H9 (cell line): ENCODE measurements at regions not wholly inside any gene's neighbourhood (a gene's known extent, or its start where the extent isn't known, plus 50 kb on each side); places are given as distances from the start of the nearest gene placed in this dataset.

Source experiments
- DNase-seq: peaks from one replicate; pipeline ENCODE4 v3.0.0-alpha.2; 2017
- H2AFZ ChIP-seq: one replicate; pipeline ENCODE4 v1.6.1; 2013; ENCODE audit warnings: mild to moderate bottlenecking, low read length, control low read depth, moderate library complexity
- H2AK5ac ChIP-seq: 2 replicates; pipeline ENCODE4 v1.6.1; 2013; ENCODE audit warnings: low read length, control low read depth, mixed read lengths; ENCODE audit not compliant: insufficient read length
- H2BK120ac ChIP-seq: one replicate; pipeline ENCODE4 v1.6.1; 2013; ENCODE audit warnings: low read depth, mild to moderate bottlenecking, low read length, control low read depth, inconsistent platforms; ENCODE audit not compliant: poor library complexity, severe bottlenecking
- H2BK12ac ChIP-seq: 2 replicates; pipeline ENCODE4 v1.6.1; 2013; ENCODE audit warnings: low read length, control low read depth, mixed read lengths, low read depth; ENCODE audit not compliant: insufficient read length
- H2BK15ac ChIP-seq: 2 replicates; pipeline ENCODE4 v1.6.1; 2013; ENCODE audit warnings: low read depth, low read length, control low read depth
- H2BK20ac ChIP-seq: one replicate; pipeline ENCODE4 v1.6.1; 2013; ENCODE audit warnings: low read depth, mild to moderate bottlenecking, low read length, control low read depth, inconsistent platforms; ENCODE audit not compliant: poor library complexity, severe bottlenecking
- H2BK5ac ChIP-seq: 2 replicates; pipeline ENCODE4 v1.6.1; 2013; ENCODE audit warnings: low read length, control low read depth, mixed read lengths; ENCODE audit not compliant: insufficient read length
- H3K14ac ChIP-seq: 2 replicates; pipeline ENCODE4 v1.6.1; 2013; ENCODE audit warnings: low read length, control low read depth; ENCODE audit not compliant: insufficient read depth
- H3K18ac ChIP-seq: 2 replicates; pipeline ENCODE4 v1.6.1; 2013; ENCODE audit warnings: low read depth, mild to moderate bottlenecking, mixed read lengths, low read length, control low read depth; ENCODE audit not compliant: insufficient read length
- H3K23ac ChIP-seq: 2 replicates; pipeline ENCODE4 v1.6.1; 2013; ENCODE audit warnings: low read length, control low read depth, mixed read lengths, low read depth; ENCODE audit not compliant: insufficient read length
- H3K23me2 ChIP-seq: 2 replicates; pipeline ENCODE4 v1.6.1; 2013; ENCODE audit warnings: low read depth, mild to moderate bottlenecking, mixed read lengths, low read length, control low read depth; ENCODE audit not compliant: insufficient read length, poor library complexity, severe bottlenecking
- H3K27ac ChIP-seq: 2 replicates; pipeline ENCODE4 v1.5.1; 2013; ENCODE audit warnings: low read length, control low read depth, mixed read lengths, low read depth; ENCODE audit not compliant: insufficient read length
- H3K27me3 ChIP-seq: 2 replicates; pipeline ENCODE4 v1.6.1; 2013; ENCODE audit warnings: low read length, control low read depth, inconsistent platforms; ENCODE audit not compliant: insufficient read depth
- H3K4ac ChIP-seq: 2 replicates; pipeline ENCODE4 v1.6.1; 2013; ENCODE audit warnings: low read depth, mild to moderate bottlenecking, control low read depth, inconsistent platforms, low read length, moderate library complexity
- H3K4me1 ChIP-seq: 2 replicates; pipeline ENCODE4 v1.6.1; 2013; ENCODE audit warnings: low read length, control low read depth, inconsistent platforms; ENCODE audit not compliant: insufficient read depth
- H3K4me2 ChIP-seq: 2 replicates; pipeline ENCODE4 v1.6.1; 2013; ENCODE audit warnings: low read length, control low read depth, mixed read lengths; ENCODE audit not compliant: insufficient read length, insufficient read depth
- H3K56ac ChIP-seq: 2 replicates; pipeline ENCODE4 v1.6.1; 2013; ENCODE audit warnings: low read depth, mild to moderate bottlenecking, mixed read lengths, low read length, control low read depth; ENCODE audit not compliant: insufficient read length
- H3K79me1 ChIP-seq: 2 replicates; pipeline ENCODE4 v1.6.1; 2013; ENCODE audit warnings: low read depth, mild to moderate bottlenecking, moderate library complexity, low read length, control low read depth, inconsistent platforms; ENCODE audit not compliant: insufficient read depth, poor library complexity, severe bottlenecking
- H3K79me2 ChIP-seq: 2 replicates; pipeline ENCODE4 v1.6.1; 2013; ENCODE audit warnings: low read length, control low read depth, inconsistent platforms; ENCODE audit not compliant: insufficient read depth
- H3K9ac ChIP-seq: 2 replicates; pipeline ENCODE4 v1.6.1; 2013; ENCODE audit warnings: low read length, control low read depth, mixed read lengths; ENCODE audit not compliant: insufficient read length; ENCODE audit errors: extremely low read depth
- H3K9me3 ChIP-seq: one replicate; pipeline ENCODE4 v1.6.1; 2013; ENCODE audit warnings: low read depth, low read length, inconsistent platforms; ENCODE audit not compliant: control insufficient read depth
- H3T11ph ChIP-seq: one replicate; pipeline ENCODE4 v1.6.1; 2013; ENCODE audit warnings: mild to moderate bottlenecking, low read length, control low read depth, inconsistent platforms
- H4K20me1 ChIP-seq: one replicate; pipeline ENCODE4 v1.6.1; 2013; ENCODE audit not compliant: control insufficient read depth, insufficient read length, insufficient read depth
- H4K5ac ChIP-seq: 2 replicates; pipeline ENCODE4 v1.6.1; 2013; ENCODE audit warnings: low read depth, mild to moderate bottlenecking, mixed read lengths, low read length, control low read depth; ENCODE audit not compliant: insufficient read length
- H4K8ac ChIP-seq: replicated peaks from 2 replicates; pipeline ENCODE4 v1.6.1; 2013; ENCODE audit warnings: low read length, control low read depth, mixed read lengths, low read depth; ENCODE audit not compliant: insufficient read length
- H4K91ac ChIP-seq: 2 replicates; pipeline ENCODE4 v1.6.1; 2013; ENCODE audit warnings: low read depth, mild to moderate bottlenecking, moderate library complexity, mixed read lengths, low read length, control low read depth; ENCODE audit not compliant: insufficient read length
- H3K27ac Mint-ChIP-seq, 3 experiments: 2 replicates in 2 of 3; 3 replicates in 1 of 3; pipeline ENCODE4 v1.8.0; 2020 to 2021; ENCODE audit warnings: mixed read lengths in 3 of 3, mild to moderate bottlenecking in 1 of 3, moderate library complexity in 1 of 3
- H3K27me3 Mint-ChIP-seq: 2 replicates; pipeline ENCODE4 v1.8.0; 2021; ENCODE audit warnings: low read depth, mild to moderate bottlenecking, moderate library complexity, mixed read lengths
- H3K36me3 Mint-ChIP-seq, 3 experiments: 2 replicates in 2 of 3; 3 replicates in 1 of 3; pipeline ENCODE4 v1.8.0; 2020 to 2021; ENCODE audit warnings: low read depth in 3 of 3, mixed read lengths in 3 of 3; ENCODE audit not compliant: insufficient read depth in 1 of 3
- H3K4me1 Mint-ChIP-seq, 2 experiments: 2 replicates each; pipeline ENCODE4 v1.8.0; 2020; ENCODE audit warnings: mixed read lengths in 2 of 2
- H3K4me3 Mint-ChIP-seq, 2 experiments: 2 replicates in 1 of 2; 3 replicates in 1 of 2; pipeline ENCODE4 v1.8.0; 2020 to 2021; ENCODE audit warnings: mild to moderate bottlenecking in 2 of 2, mixed read lengths in 2 of 2, moderate library complexity in 1 of 2
- H3K9me3 Mint-ChIP-seq, 2 experiments: 2 replicates in 1 of 2; 3 replicates in 1 of 2; pipeline ENCODE4 v1.8.0; 2020; ENCODE audit warnings: mild to moderate bottlenecking in 2 of 2, mixed read lengths in 2 of 2, moderate library complexity in 1 of 2
- WGBS: extraction: QIAGEN DNeasy Blood & Tissue Kit; methylation state at CpG from one replicate; pipeline ENCODE4 v1.1.7; 2013; ENCODE audit warnings: missing lambda C conversion rate, low lambda C conversion rate, mixed read lengths; ENCODE audit not compliant: insufficient read length; ENCODE audit errors: extremely low coverage; 5-methylcytosine and 5-hydroxymethylcytosine counted together
- TF ChIP-seq, protein P1 (sequence below): fragments of 200-600 bp; sonication (generic); conservative IDR thresholded peaks from 3 replicates; pipeline ENCODE4 v1.8.0; 2021; ENCODE audit warnings: antibody characterized with exemption, mild to moderate bottlenecking

GRCh38 chr4:178309890-178310289 is 867.7 kb upstream of the AGA start:
- no peaks in the 10 kb centered on the region for H3K9me3 Mint-ChIP-seq
- H3K27ac Mint-ChIP-seq = no peak overlapping the region
- peaks cover 7 to 9% of the 10 kb centered on the region in 2 experiments for H3K4me1 Mint-ChIP-seq
- H3T11ph ChIP-seq = no peak overlapping the region
- H3K9me3 ChIP-seq = no peaks in the 10 kb centered on the region
- no peak overlapping the region for H3K9ac ChIP-seq
- no peak overlapping the region for H2AFZ ChIP-seq
- no peak overlapping the region for H3K4ac ChIP-seq
- H4K5ac ChIP-seq = no peak overlapping the region
- H3K23ac ChIP-seq = no peak overlapping the region
- TF ChIP-seq, protein P1, sequence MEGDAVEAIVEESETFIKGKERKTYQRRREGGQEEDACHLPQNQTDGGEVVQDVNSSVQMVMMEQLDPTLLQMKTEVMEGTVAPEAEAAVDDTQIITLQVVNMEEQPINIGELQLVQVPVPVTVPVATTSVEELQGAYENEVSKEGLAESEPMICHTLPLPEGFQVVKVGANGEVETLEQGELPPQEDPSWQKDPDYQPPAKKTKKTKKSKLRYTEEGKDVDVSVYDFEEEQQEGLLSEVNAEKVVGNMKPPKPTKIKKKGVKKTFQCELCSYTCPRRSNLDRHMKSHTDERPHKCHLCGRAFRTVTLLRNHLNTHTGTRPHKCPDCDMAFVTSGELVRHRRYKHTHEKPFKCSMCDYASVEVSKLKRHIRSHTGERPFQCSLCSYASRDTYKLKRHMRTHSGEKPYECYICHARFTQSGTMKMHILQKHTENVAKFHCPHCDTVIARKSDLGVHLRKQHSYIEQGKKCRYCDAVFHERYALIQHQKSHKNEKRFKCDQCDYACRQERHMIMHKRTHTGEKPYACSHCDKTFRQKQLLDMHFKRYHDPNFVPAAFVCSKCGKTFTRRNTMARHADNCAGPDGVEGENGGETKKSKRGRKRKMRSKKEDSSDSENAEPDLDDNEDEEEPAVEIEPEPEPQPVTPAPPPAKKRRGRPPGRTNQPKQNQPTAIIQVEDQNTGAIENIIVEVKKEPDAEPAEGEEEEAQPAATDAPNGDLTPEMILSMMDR = no peak
- H3K27me3 Mint-ChIP-seq = no peaks in the 10 kb centered on the region
- H2BK15ac ChIP-seq = no peak overlapping the region
- H3K4me3 Mint-ChIP-seq = no peak overlapping the region
- no peaks in the 10 kb centered on the region for H3K27me3 ChIP-seq
- H2BK12ac ChIP-seq = no peak overlapping the region
- no peak overlapping the region for H4K8ac ChIP-seq
- H3K36me3 Mint-ChIP-seq = no peaks in the 10 kb centered on the region
- no peaks in the 10 kb centered on the region for H4K20me1 ChIP-seq
- no peak overlapping the region for H2BK120ac ChIP-seq
- H4K91ac ChIP-seq = no peak overlapping the region
- no peak overlapping the region for H3K27ac ChIP-seq
- no peak overlapping the region for H3K4me2 ChIP-seq
- no peaks in the 10 kb centered on the region for H3K4me1 ChIP-seq
- WGBS = no CpG with 5 or more reads among the region's 2 CpGs
- H3K79me1 ChIP-seq = no peaks in the 10 kb centered on the region
- H3K79me2 ChIP-seq = no peaks in the 10 kb centered on the region
- no peak overlapping the region for H2BK5ac ChIP-seq
- H2BK20ac ChIP-seq = no peak overlapping the region
- no peak overlapping the region for H3K18ac ChIP-seq
- DNase-seq = no peak
- H3K14ac ChIP-seq = no peak overlapping the region
- H3K23me2 ChIP-seq = no peaks in the 10 kb centered on the region
- no peak overlapping the region for H2AK5ac ChIP-seq
- no peak overlapping the region for H3K56ac ChIP-seq
